Keratinocyte (primary cell): ENCODE measurements at regions not wholly inside any gene's neighbourhood (a gene's known extent, or its start where the extent isn't known, plus 50 kb on each side); places are given as distances from the start of the nearest gene placed in this dataset.

Experiments
- CTCF ChIP-seq, 3 experiments: IDR thresholded peaks in 1 of 3; conservative IDR thresholded peaks in 1 of 3; optimal IDR thresholded peaks in 1 of 3; 2 replicates in 2 of 3; 3 replicates in 1 of 3; pipeline versions ENCODE3 to v1.5.1; 2011; ENCODE audit warnings: low read length in 3 of 3, mild to moderate bottlenecking in 3 of 3, moderate library complexity in 2 of 3, control low read depth in 1 of 3, inconsistent platforms in 1 of 3; ENCODE audit not compliant: insufficient read depth in 2 of 3; ENCODE audit errors: extremely low read depth in 1 of 3
- EZH2 ChIP-seq: IDR thresholded peaks from one replicate; pipeline ENCODE4 v1.6.1; 2012; ENCODE audit warnings: inconsistent platforms, mild to moderate bottlenecking, low read length, moderate library complexity

DNA sequence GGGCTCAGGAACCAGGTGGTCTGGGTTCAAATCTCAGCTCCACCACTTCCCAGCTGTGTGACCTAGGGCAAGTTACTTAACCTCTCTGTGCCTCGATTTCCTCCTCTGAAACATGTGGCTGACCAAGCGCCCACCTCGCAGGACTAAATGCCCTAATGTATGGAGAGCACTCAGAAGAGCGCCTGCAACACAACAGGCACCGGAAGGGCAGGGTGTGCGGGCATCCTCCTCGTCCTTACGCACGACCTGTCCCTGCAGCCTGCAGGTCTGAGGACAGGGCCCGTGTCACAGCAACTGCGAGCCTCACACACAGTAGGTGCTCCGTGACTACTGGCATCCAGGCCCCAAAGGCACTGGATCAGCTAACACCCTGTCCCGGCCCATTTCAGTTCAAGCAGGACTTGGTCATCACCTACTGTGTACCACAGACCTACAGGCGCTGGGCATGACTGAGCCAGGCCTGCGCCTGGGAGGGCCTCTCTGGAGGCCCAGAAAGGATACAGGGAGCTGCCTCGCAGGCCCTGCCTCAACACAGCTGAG lies 131.5 kb downstream of the NCOR2 start:
- TF ChIP-seq EZH2 (no peak), CTCF (optimal IDR thresholded peaks at IDR 0.05 in 1 of 3, IDR thresholded peaks at IDR 0.05 in 1 of 3, conservative IDR thresholded peaks at IDR 0.05 in 1 of 3; ENCODE audit: extremely low read depth in 1 of 3, insufficient read depth in 2 of 3, low read length in 3 of 3) (no peak)
